HG02981 (cell line): ENCODE measurements at regions not wholly inside any gene's neighbourhood (a gene's known extent, or its start where the extent isn't known, plus 50 kb on each side); places are given as distances from the start of the nearest gene placed in this dataset.
"Not testable (repeated sequence)": the region's sequence is repeated elsewhere in the genome, so short reads cannot be mapped to it uniquely, and the experiment has no call there.

ENCODE experiments used
- ATAC-seq: cut with Tn5 transposase; IDR thresholded peaks from one replicate; pipeline ENCODE4 v1.9.1; 2021; ENCODE audit warnings: mild to moderate bottlenecking, moderate library complexity; ENCODE audit not compliant: unreplicated experiment

DNA sequence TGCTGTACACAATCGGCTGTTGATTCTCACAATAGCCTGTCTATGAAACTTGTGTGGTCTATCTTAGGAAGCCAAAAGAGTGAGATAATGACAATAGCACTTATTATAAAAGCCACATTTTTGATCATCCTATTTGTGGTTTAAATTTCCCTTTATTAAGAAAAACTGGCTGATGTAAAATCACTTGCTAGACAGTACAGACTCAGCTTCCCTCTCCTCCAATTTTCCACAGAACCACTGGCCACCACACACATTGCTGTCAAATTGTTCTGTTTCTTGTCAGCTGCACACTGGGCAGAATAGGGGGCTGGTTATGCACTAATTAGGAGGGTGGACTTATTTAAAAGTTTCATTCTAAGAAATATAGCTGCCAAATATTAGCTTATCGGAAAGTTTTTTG lies 425.9 kb downstream of the EPHA3 start:
- ATAC-seq = no peak

DNA sequence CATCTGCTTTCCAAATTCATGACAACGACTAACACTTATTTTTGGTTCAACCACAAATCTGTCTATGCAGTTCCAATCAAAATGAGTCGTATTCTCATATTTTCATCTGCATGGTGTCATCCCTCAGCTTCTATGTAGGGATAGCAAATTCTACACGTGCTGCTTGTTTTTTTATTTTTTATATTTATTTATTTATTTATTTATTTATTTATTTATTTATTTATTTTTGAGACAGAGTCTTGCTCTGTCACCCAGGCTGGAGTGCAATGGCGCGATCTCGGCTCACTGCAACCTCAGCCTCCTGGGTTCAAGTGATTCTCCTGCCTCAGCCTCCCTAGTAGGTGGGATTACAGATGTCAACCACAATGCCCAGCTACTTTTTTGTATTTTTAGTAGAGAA lies 447.2 kb downstream of the EPHA3 start:
- ATAC-seq = not testable (repeated sequence)

DNA sequence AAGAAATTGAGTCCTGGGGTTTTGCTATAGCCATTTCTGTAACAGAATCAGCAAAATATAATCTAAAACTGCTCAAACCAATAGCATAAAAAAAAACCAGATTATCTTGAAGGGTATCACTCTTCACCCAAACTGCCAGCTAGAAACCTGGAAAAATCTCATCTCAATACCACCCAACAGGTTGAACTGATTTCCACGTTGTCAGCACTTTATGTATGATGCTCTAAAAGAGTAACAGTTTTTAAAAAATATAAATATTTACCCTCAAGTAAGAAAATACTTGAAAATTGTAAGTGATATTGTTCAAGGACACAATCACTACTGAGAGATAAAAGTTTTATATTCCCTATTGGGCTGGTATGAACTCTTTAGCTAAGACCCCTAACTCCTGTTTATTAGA lies 451.3 kb downstream of the EPHA3 start:
- no peak for ATAC-seq

DNA sequence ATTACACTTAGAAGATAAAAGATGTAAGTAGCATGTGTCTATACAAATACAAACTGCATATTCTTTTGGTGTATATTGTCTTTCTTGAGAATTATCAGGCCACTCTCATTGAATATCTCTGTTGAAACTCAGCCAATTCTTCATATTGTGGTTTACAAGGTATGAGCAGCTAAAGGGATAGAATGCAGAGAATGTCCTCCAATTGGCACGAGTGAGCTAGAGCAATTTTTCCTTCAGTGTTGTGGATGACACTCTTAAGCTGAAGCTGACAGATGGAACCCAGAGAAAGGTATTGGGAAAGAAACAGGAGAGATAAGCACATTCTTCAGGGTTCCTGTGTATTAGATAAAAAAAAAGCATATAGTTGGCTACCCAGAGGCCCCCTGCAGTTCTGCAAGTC lies 453.1 kb downstream of the EPHA3 start:
- ATAC-seq = no peak

DNA sequence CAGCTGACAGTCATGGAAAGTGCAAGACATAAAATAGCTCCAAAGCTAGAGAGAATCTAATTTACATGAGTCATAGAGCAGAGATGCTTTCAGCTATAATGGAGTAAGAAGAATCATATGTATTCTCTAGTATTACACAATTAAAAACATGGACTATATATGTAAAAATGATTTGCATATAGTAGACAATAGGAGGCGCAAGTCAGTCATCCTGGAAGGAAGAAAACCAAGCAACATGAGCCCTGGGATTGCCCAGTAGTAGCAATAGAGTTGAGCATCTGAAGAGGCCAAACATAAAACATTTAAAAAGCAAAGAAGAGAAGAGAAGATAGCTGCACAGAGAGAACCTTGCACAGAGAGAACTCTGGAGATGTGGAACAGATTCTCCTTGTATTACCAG lies 455.0 kb downstream of the EPHA3 start:
- no peak for ATAC-seq

DNA sequence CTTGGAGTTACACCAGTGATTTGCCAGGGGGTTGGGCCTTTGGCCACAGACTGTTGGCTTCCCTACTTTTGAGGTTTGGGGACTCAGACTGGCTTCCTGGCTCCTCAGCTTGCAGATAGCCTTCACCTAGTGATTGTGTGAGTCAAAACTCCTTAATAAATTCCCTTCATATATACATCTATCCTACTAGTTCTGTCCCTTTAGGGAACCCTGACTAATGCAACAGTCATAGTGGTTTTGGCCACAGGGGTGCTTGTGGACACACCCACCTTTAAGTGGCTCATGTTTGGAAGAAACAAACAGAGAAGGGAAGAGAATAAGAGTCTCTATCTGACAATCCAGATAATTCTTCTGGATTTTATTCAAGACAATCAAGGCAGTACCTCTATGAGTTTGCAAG lies 457.7 kb downstream of the EPHA3 start:
- ATAC-seq = no peak

DNA sequence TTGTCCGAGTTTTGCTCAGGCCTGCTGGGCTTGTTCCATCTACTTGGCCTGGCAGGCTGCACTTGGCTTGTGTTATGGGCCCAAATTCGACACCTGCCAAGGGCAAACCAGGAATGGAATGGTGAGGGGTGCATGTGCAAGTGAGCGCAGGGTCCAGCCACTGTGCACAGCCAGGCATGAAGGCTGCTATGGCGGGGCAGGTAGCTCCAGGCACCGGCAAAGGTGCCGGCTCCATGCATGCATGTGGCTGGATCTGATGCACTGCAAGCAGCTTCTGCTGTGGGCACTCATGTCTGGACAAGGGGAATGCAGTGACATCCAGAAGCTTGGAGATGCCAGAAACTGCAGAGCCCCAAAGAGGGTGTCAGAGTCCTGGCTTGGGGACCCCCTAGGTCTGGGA lies 463.0 kb downstream of the EPHA3 start:
- no peak for ATAC-seq

DNA sequence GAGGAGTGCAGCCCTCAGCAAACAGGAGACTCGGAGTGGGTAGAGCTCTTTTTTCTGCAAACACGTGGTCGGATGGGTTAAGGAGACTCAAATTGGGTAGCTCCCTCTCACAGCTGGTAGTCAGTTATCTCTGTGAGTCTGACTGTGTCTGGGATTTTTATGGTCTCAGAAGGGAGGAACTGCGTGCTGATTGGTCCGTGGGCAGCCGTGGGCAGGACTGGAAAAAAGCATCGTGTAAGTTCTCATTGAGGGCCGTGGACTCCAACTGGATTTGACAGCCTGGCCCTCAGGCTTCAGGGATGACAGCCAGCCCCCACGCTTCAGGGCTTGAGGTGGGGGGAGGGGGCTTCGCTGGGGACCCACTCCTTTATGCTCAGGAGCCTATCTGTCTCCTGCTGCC lies 463.9 kb downstream of the EPHA3 start:
- no peak for ATAC-seq

DNA sequence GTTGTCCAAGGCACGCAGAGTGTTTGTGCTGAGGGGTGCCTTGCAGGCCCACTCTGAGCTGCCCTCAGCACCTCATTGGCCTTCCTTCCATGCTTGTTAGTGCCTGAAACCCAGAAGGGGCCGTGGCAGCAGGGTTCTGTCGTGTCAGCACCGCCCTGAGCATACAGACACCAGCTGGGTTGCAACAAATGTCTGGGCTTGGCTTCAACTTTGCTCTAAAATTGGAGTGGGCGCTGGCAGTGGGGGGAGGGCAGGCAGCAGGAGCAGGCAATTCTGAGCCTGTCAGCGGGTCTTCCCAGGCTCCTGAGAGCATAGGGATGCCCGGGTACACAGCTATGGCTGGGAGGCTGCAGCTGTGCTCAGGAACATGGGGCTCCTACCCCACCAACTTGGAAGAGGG lies 464.3 kb downstream of the EPHA3 start:
- no peak for ATAC-seq

DNA sequence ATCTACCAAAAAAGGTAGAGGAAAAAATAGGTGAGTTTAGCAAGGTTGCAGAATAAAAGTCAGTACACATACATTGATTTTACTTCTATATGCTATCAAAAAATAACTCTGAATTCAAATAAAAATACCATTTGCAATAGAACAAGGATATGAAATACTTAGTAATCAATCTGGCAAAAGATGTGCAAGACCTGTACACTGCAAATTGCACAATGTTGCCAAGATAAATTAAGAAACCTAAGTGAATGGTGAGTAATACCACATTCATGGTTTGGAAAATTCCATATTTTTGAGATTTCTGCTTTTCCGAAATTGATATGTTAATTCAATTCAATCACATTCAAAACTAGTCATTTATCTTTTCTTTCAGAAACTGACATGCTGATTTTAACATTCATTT lies 464.8 kb downstream of the EPHA3 start:
- no peak for ATAC-seq

DNA sequence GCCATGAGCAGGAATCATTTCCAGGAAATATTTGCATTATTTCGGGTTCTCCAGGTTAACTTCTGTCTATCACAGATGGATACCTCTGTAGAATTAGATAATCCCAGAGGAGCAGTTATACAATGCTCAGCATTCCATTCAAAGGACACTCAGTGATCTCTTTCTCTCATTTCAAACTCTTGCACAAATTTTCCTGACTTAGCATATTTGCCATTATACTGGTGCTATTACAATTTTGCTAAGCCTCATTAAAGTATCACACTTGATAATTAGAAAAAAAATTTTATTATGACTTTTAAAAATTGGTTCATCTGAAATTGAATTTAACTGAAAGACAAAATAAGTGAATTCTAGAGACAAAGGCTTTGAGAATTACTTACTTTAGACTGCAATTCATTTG lies 469.0 kb downstream of the EPHA3 start:
- ATAC-seq = no peak

DNA sequence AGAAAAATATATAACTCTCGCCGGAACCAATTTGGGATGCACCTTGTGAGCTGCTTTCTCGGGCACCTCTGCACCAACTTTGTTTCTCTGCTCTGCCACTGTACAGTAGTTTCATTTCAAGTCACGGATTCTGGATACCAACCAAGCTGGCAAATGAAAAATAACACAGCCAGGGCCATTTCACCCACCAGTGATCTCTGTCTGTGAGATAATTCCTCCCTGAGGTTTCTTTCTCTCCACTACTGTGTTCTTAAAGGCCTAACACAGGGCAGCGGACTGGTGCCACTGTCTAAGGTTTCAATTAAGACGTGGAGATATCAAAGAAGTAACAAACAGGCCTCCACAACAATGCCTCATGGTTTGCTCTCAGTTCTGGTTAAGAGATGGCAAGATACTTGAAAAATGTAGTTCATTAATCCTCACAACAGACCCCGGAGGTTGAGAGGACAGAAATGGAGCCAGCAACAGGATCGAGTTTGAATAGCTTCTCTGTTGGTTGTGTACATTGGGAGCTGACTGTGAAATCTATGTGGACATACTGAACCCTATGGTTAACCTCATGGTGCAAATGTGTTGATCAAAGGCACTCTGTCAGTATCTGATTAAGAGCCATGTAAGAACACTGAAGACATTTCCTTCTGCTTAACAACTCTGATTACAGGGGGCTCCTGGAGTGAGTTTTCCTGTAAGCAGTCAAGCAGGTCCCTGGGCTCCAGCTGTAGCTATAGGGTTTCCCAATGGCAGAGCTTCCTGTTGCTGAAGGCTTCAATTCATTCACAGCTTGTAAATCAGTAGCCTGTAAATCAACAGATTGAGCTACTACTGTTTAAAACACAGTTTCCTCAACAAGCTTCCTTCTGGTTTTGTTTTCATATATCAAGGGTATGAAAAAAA lies 470.5 kb downstream of the EPHA3 start:
- ATAC-seq = no peak

DNA sequence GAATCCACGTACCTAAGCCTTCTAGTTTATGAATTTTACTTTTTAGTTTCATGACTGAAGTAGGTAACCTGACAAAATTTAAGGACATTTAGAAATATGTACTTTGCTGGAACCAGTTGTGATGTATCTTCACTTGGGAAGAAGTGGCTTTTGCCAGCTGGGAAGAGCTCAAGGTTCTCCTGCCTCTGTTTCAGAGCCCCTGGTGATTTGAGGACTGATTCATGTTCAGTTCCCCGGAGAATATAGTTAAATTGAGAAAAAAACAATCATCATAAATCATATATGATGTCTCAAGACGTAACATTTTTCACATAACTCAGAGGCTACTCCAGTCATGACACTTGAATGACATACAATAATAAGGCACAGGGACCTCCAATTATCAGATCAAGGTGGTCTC lies 473.4 kb downstream of the EPHA3 start:
- ATAC-seq = no peak

DNA sequence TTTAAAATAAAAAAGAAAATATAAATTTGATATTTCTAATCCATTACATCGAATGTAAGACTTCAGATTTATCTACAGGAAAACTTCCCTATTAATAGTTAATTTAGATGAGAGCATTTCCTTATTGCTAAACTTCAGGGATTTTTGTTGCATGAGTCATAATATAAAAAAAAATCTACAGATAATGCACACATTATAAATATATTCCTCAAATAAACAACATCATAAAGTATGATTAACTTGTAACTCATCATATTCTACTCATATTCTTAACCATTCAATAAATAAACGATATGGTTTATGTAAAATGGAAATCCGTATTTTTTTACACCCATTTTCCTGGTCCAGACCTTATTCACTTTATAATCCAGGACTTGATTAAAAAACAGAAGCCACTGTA lies 477.0 kb downstream of the EPHA3 start:
- no peak for ATAC-seq

DNA sequence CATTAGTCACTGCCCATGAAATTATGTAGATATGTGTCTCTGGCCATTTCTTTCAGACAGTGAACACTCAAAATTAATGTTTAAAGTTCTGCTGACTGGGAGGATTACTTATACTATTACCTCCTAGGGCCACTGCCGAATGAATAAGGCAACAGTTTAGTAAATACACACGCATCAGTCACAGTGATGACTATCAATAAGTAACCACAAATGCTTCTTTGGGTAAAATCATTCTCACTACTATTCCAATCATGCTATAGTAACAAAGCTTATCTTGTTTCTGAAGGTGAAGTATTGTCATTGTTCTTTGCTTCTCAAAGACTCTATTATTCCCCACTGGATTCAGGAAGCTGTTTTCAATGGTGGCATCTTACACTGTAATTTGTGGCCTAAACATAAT lies 478.8 kb downstream of the EPHA3 start:
- ATAC-seq = no peak

DNA sequence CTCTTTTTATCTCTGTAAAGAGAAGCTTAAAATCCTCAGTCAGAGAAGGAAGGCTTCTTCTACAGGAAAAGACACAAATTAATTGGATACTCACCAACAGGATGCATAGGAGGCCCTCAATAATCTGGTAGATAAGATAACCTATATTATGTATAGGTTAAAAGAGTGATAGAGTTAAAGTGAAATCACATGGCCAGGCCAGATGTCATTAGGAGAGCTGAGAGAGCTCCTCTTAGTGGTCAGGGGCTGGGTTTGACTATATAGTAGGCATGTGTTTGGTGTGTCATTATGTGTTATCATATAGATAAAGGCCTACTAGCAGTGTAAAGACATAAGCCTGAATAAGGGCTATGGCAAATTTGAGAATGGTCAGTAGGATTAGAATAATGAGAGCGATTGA lies 479.3 kb downstream of the EPHA3 start:
- no peak for ATAC-seq

DNA sequence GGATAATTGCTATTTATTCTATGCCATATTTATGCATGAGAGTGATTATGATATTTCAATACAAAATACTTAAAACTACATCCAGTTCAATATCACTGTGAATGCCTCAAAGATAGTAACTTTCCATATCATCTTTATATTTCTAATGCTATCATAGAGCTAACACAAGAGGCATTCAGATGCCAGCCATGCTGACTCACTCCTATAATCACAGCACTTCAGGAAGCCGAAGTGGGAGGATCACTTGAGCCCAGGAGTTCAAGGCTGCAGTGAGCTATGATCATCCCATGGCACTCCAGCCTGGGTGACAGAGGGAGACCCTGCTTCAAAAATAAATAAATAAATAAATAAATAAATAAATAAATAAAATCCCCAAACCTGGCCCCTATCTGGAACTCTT lies 498.7 kb downstream of the EPHA3 start:
- no peak for ATAC-seq

DNA sequence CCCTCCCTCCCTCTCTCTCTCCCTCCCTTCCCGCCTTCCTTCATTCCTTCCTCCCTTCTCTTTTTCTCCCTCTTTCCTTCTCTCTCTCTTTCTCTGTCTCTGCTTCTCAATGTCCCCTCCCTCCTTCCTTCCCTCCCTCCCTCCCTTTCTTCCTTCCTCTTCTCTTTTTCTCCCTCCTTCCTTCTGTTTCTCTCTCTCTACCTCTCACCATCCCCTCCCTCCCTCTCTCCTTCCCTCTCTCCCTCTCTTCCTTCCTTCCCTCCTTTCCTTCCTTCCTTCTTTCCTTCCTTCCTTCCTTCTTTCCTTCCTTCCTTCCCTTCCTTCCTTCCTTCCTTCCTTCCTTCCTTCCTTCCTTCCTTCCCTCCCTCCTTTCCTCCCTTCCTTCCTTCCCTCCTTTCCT lies 504.6 kb downstream of the EPHA3 start:
- no peak for ATAC-seq

DNA sequence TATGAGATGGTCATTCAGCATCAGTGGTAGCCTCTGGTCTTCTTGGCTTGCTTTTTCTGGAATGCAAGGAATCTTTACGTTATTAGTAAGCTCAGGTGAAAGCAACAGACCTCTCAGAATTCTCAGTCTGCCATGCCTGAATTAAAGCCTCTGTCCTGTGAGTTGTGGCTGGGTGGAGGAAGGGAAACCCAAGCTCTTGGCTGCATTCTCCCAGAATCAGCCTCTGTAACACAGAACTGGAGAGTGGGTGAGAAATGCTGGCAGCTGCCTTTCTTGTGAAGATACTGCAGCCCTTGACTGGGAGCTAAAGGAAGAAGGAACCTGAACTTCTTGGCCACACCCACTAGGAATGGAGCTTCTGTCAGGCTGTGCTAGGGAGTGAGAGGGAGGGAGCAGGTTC lies 505.8 kb downstream of the EPHA3 start:
- no peak for ATAC-seq

DNA sequence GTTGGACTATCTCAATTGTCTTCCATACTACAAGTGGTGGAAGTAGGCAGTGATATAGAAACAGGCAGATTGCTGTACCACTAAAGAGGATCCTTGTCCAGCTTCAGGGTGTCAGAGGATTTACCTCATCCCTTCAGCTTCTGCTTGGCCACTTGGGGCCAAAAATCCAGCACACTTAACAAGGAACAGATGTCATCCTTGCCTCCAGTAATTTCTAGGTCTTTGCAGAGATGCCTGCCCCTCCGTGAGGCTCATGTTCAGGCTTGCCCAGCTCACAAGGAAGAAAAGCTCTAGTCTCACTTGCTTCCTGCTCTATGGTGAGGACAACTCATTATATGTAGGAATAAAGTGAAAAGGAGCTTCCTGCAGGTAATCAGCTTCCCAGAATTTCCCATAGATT lies 510.3 kb downstream of the EPHA3 start:
- ATAC-seq = no peak

DNA sequence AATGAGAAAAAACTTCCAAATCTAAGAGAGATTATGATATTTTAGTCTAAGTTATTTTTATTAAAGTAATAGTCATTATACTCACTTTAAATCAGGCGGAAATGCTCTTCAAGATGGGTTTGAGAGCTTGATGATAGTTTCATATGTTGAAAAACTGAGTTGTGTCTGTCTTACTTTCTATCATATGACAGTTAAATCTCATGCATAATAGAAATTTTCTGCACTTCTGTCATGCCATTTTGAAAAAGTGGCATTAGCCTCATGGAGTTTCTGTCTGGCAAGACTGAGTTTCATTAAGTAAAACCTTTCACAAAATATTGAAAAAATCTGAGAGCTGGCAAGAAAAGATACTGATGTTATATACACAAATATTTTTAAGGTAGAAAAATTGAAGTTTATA lies 511.8 kb downstream of the EPHA3 start:
- ATAC-seq = no peak

DNA sequence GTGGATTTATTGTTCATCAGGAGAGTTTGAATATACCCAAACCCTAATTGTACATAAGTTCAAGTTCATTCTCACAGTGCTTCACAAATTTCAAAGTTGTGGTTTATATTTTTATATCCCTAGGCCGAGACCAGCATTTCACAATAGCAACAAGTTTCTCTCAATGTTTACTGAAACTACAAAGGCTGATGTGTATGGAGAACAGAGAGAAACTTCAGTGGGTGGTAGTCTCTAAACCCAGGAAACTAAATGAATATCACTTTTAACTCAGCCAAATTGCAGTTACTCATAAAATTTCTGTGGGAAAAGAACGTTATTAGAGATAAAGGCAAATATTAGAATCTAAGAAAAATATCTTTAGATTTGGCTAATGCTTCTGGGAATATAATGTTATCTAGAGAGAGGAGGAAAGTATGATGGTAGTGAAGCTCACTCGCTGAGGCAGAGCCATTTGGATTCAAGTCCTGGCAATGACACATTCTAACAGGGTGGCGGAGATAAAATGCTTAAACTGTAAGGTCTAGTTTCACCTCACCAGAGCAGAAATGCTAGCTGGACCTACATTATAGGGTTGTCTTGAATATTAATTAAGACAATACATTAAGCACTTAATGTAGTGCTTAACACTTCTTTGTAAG lies 514.8 kb downstream of the EPHA3 start:
- ATAC-seq = no peak

DNA sequence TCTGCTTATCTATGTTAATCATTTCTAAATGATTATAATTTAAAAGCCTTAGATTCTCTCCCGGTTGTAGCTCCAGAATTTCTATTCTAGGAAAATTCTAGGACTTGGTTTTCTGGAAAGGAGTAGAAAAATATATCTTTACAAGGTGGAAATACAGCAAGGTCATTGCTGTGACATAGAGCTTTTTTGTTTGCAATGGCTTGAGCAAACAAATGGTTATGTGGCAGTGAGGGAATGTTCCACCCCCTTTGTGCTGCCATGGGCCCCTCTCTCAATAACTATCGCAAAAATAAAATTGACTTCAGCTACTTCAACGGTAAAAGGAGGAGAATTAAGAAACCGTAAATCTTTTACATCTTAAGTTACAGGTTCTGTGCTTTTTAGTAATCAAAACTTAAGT lies 517.1 kb downstream of the EPHA3 start:
- ATAC-seq = no peak
